OCI-LY7 (cell line): ENCODE measurements at regions not wholly inside any gene's neighbourhood (a gene's known extent, or its start where the extent isn't known, plus 50 kb on each side); places are given as distances from the start of the nearest gene placed in this dataset.
A peak's percentile ranks its signal among the peaks of the same experiment; 100 is the strongest.
"Not testable (repeated sequence)": the region's sequence is repeated elsewhere in the genome, so short reads cannot be mapped to it uniquely, and the experiment has no call there.

Experiments used
- BruUV-seq: library from RNA; stranded (reverse); fragments of 400-500 nt; replicated peaks from 2 replicates; lab custom pipeline; 2021; lab: Mats Ljungman, UMichigan
- CTCF ChIA-PET: fragments of 300-600 bp; sonication (Branson Sonifier 250); formaldehyde crosslinking; loops from one replicate; lab custom pipeline; 2022; ENCODE audit warnings: antibody characterized with exemption; ENCODE audit not compliant: unreplicated experiment; lab: Charles Lee
- POLR2A ChIA-PET: fragments of 300-600 bp; sonication (Branson Sonifier 250); formaldehyde crosslinking; loops from one replicate; lab custom pipeline; 2022; ENCODE audit warnings: antibody characterized with exemption; lab: Charles Lee
- DNase-seq: peaks from one replicate; pipeline ENCODE4 v3.0.0-alpha.2; 2015; ENCODE audit warnings: low spot score
- H2AFZ ChIP-seq: fragments of 200-600 bp; sonication (generic), shearing (Covaris generic); 2 replicates; pipeline ENCODE4 v1.6.1; 2014; ENCODE audit warnings: mild to moderate bottlenecking, antibody characterized with exemption, low read length, moderate library complexity
- H3K27ac ChIP-seq: fragments of 200-600 bp; sonication (generic); 2 replicates; pipeline ENCODE4 v1.5.1; 2014; ENCODE audit warnings: mixed run types, low read depth, mild to moderate bottlenecking, moderate library complexity, low read length, inconsistent platforms; ENCODE audit not compliant: poor library complexity, severe bottlenecking
- H3K36me3 ChIP-seq: fragments of 200-600 bp; sonication (generic); 2 replicates; pipeline ENCODE4 v1.6.1; 2014; ENCODE audit warnings: mild to moderate bottlenecking, antibody characterized with exemption, low read length, moderate library complexity, mixed read lengths; ENCODE audit not compliant: insufficient read depth
- H3K4me1 ChIP-seq: fragments of 200-600 bp; sonication (generic); 2 replicates; pipeline ENCODE4 v1.5.1; 2014; ENCODE audit warnings: mild to moderate bottlenecking, low read length; ENCODE audit not compliant: insufficient read depth, poor library complexity, severe bottlenecking
- H3K4me2 ChIP-seq: fragments of 200-600 bp; sonication (generic); 2 replicates; pipeline ENCODE4 v1.6.1; 2014; ENCODE audit warnings: mild to moderate bottlenecking, low read length
- H3K4me3 ChIP-seq: fragments of 200-600 bp; sonication (generic); 2 replicates; pipeline ENCODE4 v1.5.1; 2014; ENCODE audit warnings: mild to moderate bottlenecking, low read depth, low read length; ENCODE audit not compliant: poor library complexity, severe bottlenecking
- H3K79me2 ChIP-seq: fragments of 200-600 bp; sonication (generic); 2 replicates; pipeline ENCODE4 v1.6.1; 2016; ENCODE audit warnings: low read depth, mild to moderate bottlenecking, low read length, moderate library complexity, mixed read lengths; ENCODE audit not compliant: insufficient read depth
- H3K9me2 ChIP-seq: fragments of 200-600 bp; sonication (generic); 2 replicates; pipeline ENCODE4 v1.6.1; 2016; ENCODE audit warnings: mild to moderate bottlenecking, low read length, mixed read lengths; ENCODE audit not compliant: insufficient read depth
- H3K9me3 ChIP-seq: fragments of 200-600 bp; sonication (generic); 2 replicates; pipeline ENCODE4 v1.6.1; 2014; ENCODE audit warnings: mild to moderate bottlenecking, mixed run types, low read length, mixed read lengths
- H4K20me1 ChIP-seq: fragments of 200-600 bp; sonication (generic); 2 replicates; pipeline ENCODE4 v1.6.1; 2014; ENCODE audit warnings: mild to moderate bottlenecking, antibody characterized with exemption, low read length, moderate library complexity, mixed read lengths; ENCODE audit not compliant: insufficient read depth
- EZH2phosphoT487 ChIP-seq: fragments of 200-600 bp; sonication (generic); IDR thresholded peaks from 2 replicates; pipeline ENCODE4 v1.6.1; 2018; ENCODE audit warnings: low read depth, borderline replicate concordance, mild to moderate bottlenecking, mixed run types, antibody characterized with exemption, low read length, moderate library complexity, mixed read lengths
- intact Hi-C: fragments of 100-400 bp; cut with micrococcal nuclease; formaldehyde crosslinking; loops from one replicate; pipeline ENCODE4 v1.10.0; 2022; ENCODE audit not compliant: unreplicated experiment
- TF ChIP-seq, protein P1 (sequence below): fragments of 200-600 bp; sonication (generic); conservative IDR thresholded peaks from 2 replicates; pipeline ENCODE4 v1.5.1; 2014; ENCODE audit warnings: mild to moderate bottlenecking, antibody characterized with exemption, low read length, moderate library complexity, mixed read lengths

DNA sequence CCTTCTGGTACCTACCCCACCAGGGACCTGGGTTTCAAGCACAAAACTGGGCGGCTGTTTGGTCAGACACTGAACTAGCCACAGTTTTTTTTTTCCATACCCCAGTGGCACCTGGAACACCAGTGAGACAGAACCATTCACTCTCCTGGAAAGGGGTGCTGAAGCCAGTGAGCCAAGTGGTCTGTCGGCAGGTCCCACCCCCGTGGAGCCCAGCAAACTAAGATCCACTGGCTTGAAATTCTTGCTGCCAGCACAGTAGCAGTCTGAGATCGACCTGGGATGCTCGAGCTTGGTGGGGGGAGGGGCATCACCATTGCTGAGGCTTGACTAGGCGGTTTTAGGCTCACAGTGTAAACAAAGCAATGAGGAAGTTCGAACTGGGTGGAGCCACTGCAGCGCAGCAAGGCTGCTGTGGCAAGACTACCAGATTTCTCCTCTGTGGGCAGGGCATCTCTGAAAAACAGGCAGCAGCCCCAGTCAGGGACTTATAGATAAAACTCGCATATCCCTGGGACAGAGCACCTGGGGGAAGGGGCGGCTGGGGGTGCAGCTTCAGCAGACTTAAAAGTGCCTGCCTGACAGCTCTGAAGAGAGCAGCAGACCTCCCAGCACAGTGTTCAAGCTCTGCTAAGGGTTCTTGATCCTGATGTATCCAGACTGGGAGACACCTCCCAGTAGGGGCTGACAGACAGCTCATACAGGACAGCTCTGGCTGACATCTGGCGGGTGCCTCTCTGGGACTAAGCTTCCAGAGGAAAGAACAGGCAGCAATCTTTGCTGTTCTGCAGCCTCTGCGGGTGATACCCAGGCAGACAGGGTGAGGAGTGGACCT is 223.0 kb downstream of the COX18 start:
- no peaks in the 10 kb centered on the region for H3K9me2 ChIP-seq
- no peak overlapping the region for H2AFZ ChIP-seq
- H3K27ac ChIP-seq, result no peak overlapping the region
- POLR2A ChIA-PET, result no interaction called here
- BruUV-seq, result no TSS peak
- CTCF ChIA-PET, result no interaction called here
- TF ChIP-seq EZH2phosphoT487, result no peak
- TF ChIP-seq, protein P1, sequence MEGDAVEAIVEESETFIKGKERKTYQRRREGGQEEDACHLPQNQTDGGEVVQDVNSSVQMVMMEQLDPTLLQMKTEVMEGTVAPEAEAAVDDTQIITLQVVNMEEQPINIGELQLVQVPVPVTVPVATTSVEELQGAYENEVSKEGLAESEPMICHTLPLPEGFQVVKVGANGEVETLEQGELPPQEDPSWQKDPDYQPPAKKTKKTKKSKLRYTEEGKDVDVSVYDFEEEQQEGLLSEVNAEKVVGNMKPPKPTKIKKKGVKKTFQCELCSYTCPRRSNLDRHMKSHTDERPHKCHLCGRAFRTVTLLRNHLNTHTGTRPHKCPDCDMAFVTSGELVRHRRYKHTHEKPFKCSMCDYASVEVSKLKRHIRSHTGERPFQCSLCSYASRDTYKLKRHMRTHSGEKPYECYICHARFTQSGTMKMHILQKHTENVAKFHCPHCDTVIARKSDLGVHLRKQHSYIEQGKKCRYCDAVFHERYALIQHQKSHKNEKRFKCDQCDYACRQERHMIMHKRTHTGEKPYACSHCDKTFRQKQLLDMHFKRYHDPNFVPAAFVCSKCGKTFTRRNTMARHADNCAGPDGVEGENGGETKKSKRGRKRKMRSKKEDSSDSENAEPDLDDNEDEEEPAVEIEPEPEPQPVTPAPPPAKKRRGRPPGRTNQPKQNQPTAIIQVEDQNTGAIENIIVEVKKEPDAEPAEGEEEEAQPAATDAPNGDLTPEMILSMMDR, result no peak
- peak; percentile 22 for DNase-seq
- no peaks in the 10 kb centered on the region for H3K79me2 ChIP-seq
- no peak overlapping the region for H3K4me3 ChIP-seq
- no peaks in the 10 kb centered on the region for H4K20me1 ChIP-seq
- H3K4me2 ChIP-seq, result peak overlapping the region; percentile 16; the same call in 1 of the 2 replicates
- intact Hi-C loops, result no loop called here
- H3K4me1 ChIP-seq, result no peaks in the 10 kb centered on the region
- H3K9me3 ChIP-seq, result no peaks in the 10 kb centered on the region
- H3K36me3 ChIP-seq, result no peaks in the 10 kb centered on the region

DNA sequence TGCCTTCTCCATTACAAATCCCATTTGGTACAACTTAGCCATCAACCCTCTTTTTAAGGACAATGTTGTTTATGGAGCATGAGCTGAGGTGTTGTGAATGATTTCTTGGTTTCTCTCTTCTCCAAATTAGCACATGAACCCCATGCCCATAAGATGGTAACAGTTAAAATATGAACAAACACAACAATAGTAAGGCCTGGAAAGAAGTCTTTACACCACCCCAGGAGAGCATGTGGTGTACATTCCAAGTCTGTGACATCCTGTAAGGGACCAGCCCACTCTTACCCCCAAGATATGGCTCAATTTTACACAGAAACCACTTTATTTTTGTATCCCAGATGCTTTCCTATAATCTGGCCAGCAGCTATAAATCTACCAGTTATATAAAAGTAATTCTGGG is 226.1 kb downstream of the COX18 start:
- ChIA-PET CTCF (no interaction called here), POLR2A (interaction anchor here (0.6 kb wide), 1 partner anchor 77 kb away, joined by 4 read pairs; no protein-coding TSS in a partner anchor)
- Histone ChIP-seq H2AFZ (no peak overlapping the region), H3K4me3 (no peak overlapping the region), H3K9me2 (no peaks in the 10 kb centered on the region), H3K27ac (no peak overlapping the region), H3K36me3 (no peaks in the 10 kb centered on the region), H4K20me1 (no peaks in the 10 kb centered on the region), H3K4me2 (no peak overlapping the region), H3K9me3 (no peaks in the 10 kb centered on the region), H3K79me2 (no peaks in the 10 kb centered on the region), H3K4me1 (no peaks in the 10 kb centered on the region)
- no peak for TF ChIP-seq EZH2phosphoT487
- TF ChIP-seq, protein P1, result no peak
- intact Hi-C loops, result no loop called here
- DNase-seq, result no peak
- BruUV-seq, result no TSS peak

DNA sequence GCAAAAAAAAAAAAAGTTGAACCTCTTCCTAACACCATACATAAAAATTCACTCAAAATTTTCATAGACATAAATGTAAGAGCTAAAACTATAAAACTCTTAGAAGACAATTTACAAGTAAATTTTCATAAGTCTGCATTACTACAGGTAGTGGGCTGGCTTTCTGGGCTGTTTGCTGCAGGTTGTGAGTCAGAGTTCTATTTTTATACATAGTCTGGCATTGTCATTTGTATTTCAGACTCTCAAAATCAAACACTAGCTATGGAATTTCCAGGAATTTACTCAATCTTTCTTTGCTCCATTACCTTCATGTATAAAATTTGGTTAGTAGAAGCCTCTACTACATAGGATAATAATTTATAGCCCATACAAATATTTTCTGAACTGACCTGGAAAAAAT is 227.2 kb downstream of the COX18 start:
- Histone ChIP-seq H3K4me2 (no peak overlapping the region), H3K79me2 (no peaks in the 10 kb centered on the region), H3K9me3 (no peaks in the 10 kb centered on the region), H2AFZ (no peak overlapping the region), H3K36me3 (no peaks in the 10 kb centered on the region), H3K27ac (no peak overlapping the region), H3K4me3 (no peak overlapping the region), H3K4me1 (no peaks in the 10 kb centered on the region), H3K9me2 (no peaks in the 10 kb centered on the region), H4K20me1 (no peaks in the 10 kb centered on the region)
- ChIA-PET CTCF (no interaction called here), POLR2A (interaction anchor here (0.6 to 0.7 kb wide), 2 partner anchors 94 to 740 kb away, joined by 3 to 6 read pairs; no protein-coding TSS in a partner anchor)
- TF ChIP-seq, protein P1, result no peak
- no peak for TF ChIP-seq EZH2phosphoT487
- no peak for DNase-seq
- intact Hi-C loops, result no loop called here
- BruUV-seq, result no TSS peak

DNA sequence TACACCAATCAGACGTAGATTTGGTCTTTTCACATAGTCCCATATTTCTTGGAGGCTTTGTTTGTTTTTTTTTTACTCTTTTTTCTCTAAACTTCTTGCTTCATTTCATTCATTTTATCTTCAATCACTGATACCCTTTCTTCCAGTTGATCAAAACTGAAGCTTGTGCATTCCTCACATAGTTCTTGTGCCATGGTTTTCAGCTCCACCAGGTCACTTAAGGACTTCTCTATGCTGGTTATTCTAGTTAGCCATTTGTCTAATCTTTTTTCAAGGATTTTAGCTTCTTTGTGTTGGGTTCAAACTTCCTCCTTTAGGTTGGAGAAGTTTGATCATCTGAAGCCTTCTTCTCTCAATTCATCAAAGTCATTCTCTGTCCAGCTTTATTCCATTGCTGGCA is 229.3 kb downstream of the COX18 start:
- H3K4me3 ChIP-seq, H3K27ac ChIP-seq, CTCF ChIA-PET, H3K79me2 ChIP-seq, H3K9me2 ChIP-seq, H3K4me1 ChIP-seq, H4K20me1 ChIP-seq, POLR2A ChIA-PET, H3K4me2 ChIP-seq, intact Hi-C loops, DNase-seq, BruUV-seq, H3K9me3 ChIP-seq, H3K36me3 ChIP-seq, H2AFZ ChIP-seq: not testable (repeated sequence)
